ENCODE measurements at regions not wholly inside any gene's neighbourhood (a gene's known extent, or its start where the extent isn't known, plus 50 kb on each side); places are given as distances from the start of the nearest gene placed in this dataset.

DNA sequence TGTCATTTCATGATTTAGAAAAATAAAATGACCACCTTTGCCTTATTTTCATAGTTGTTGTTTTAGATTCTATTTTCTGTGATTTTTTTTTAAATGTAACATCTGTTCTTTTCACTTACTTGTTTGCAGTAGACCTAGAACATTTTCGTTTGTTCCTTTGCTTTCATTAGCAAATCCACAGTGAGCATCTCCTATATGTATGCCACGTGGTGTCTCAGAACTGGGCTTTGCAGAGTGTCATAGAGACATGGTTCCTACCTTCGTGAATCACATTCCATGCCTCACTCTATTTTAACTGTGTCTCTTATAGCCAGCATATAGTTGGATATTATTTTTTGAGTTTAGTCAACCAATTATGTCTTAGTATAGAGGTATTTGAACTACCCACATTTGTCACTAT, 118.2 kb downstream of the KLF13 start:
- POLR2A ChIA-PET: no interaction called here
- CTCF ChIA-PET: interaction anchor here (1.0 to 12.7 kb wide), 5 partner anchors 10 to 46 kb away, joined by 3 to 251 read pairs (median 4); no protein-coding TSS in a partner anchor
- DNase-seq (ENCODE audit: extremely low spot score): no peak
- TF ChIP-seq, protein P1, sequence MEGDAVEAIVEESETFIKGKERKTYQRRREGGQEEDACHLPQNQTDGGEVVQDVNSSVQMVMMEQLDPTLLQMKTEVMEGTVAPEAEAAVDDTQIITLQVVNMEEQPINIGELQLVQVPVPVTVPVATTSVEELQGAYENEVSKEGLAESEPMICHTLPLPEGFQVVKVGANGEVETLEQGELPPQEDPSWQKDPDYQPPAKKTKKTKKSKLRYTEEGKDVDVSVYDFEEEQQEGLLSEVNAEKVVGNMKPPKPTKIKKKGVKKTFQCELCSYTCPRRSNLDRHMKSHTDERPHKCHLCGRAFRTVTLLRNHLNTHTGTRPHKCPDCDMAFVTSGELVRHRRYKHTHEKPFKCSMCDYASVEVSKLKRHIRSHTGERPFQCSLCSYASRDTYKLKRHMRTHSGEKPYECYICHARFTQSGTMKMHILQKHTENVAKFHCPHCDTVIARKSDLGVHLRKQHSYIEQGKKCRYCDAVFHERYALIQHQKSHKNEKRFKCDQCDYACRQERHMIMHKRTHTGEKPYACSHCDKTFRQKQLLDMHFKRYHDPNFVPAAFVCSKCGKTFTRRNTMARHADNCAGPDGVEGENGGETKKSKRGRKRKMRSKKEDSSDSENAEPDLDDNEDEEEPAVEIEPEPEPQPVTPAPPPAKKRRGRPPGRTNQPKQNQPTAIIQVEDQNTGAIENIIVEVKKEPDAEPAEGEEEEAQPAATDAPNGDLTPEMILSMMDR (IDR thresholded peaks at IDR 0.05; ENCODE audit: control extremely low read depth, extremely low read depth, low read depth, missing control alignments): no peak

DNA sequence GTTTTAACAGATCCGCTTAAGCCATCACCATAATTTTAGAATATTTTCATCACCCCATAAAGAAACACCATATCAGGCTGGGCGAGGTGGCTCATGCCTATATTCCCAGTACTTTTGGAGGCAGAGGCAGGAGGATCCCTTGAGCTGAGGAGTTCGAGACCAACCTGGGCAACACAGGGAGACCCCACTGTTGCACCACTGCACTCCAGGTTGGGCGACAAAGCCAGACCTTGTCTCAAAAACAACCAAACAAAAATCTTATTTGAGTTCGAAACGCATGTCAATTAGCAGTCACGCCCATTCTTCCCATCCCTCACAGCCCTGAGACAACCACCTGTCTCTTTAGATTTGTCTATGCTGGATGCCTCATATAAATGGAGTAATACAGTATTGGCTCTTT, 119.9 kb downstream of the KLF13 start:
- ChIA-PET POLR2A (no interaction called here), CTCF (interaction anchor here (2.0 kb wide), 1 partner anchor 11 kb away, joined by 5 read pairs; no protein-coding TSS in a partner anchor)
- no peak for DNase-seq (ENCODE audit: extremely low spot score)
- TF ChIP-seq, protein P1 (IDR thresholded peaks at IDR 0.05; ENCODE audit: control extremely low read depth, extremely low read depth, low read depth, missing control alignments): no peak

DNA sequence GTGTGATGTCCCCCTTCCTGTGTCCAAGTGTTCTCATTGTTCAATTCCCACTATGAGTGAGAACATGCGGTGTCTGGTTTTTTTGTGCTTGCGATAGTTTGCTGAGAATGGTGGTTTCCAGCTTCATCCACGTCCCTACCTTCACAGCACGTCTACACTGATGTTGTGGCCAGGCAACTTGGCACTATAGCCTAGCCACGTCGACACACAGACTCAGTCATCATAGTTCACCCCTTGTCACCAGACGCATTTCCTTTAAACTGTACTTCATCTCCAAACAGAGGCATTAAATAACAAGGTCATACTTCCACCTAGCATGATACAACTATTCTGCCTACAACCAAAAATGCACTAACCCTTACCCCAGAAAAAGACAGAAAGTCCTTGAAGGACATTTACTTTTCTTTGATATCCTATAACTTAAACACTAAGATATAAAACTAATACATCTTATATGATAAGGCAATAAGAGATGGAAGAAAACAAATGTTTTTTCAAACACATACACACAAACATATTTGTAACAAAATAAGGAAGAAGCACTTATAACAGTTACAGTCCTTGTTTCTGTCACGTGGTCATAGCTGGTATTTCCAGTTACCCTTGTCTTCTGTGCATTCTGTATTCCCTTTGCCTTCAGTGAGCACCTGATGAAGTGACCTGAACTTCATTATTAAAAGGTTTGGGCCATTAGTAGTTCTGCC, 121.4 kb downstream of the KLF13 start:
- DNase-seq (ENCODE audit: extremely low spot score): no peak
- ChIA-PET POLR2A (no interaction called here), CTCF (interaction anchor here (1.0 to 1.3 kb wide), 3 partner anchors 10 to 40 kb away, joined by 4 to 7 read pairs (median 4); no protein-coding TSS in a partner anchor)
- TF ChIP-seq, protein P1 (IDR thresholded peaks at IDR 0.05; ENCODE audit: control extremely low read depth, extremely low read depth, low read depth, missing control alignments): no peak

DNA sequence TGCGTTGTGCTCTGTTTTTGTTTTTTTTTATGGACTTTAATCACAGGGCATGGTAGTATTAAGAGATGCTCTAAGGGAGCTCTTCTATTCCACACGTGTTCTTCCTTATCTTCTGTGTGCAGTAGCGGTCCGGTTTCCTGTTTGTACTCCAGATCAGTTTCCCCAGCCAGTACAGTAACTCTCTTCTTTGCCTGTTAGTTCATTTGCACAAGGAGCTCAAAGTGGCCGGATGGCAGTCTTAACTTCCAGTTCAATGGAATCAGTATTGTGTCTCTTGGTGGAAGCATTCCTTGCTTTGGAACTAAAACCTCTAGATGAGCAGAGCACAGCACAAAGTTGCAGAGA, 122.0 kb downstream of the KLF13 start:
- DNase-seq (ENCODE audit: extremely low spot score): no peak
- ChIA-PET CTCF (interaction anchor here (1.0 to 1.3 kb wide), 3 partner anchors 11 to 40 kb away, joined by 4 to 7 read pairs (median 4); no protein-coding TSS in a partner anchor), POLR2A (no interaction called here)
- TF ChIP-seq, protein P1 (IDR thresholded peaks at IDR 0.05; ENCODE audit: control extremely low read depth, extremely low read depth, low read depth, missing control alignments): no peak

DNA sequence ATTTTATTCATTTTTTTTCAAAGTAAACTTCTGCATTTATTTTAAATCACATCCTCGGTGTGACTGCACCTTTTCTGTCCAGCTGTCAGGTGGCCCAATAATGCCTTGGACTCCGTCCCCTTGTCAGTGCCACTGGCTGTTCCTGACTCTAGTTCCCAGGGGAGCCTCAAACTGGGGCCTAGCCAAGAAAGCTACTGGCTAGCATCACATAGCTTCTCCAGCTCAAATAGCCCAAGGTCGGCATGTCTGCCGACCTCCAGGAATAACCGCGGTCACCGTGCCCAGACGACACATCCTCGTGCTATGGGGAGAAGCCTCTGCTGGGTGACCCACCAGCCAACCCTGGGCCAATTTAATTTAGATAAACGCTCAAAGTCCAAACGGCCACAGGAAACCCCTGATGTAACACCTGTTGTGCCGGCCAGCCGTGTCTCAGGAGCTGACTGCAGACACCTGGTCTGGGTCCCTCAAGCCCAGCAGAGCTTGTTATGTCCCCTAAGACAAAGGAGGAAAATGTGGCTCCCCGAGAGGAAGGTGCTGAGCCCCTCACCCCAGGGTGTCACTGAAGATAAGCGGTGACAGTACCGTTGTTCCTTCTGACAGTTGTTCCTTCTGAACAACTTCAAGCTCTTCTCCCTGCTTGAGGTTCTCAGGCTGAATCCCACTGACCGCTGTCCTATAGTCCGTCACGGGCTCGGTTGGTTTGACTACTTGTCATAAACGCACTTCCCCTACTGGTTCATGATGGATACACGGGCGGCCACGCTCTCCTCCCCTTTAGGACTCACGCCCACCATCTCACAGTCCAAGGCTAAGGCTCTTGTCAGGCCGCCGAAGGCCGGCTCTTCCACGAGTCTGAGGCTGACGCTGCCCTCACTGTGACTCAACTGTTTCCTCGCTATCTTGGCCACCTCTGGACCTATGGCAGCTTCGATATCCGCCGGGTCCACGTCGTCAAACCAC, 126.2 kb downstream of the KLF13 start:
- ChIA-PET CTCF (interaction anchor here (1.0 kb wide), 1 partner anchor 15 kb away, joined by 3 read pairs; no protein-coding TSS in a partner anchor), POLR2A (no interaction called here)
- DNase-seq (ENCODE audit: extremely low spot score): no peak
- TF ChIP-seq, protein P1 (IDR thresholded peaks at IDR 0.05; ENCODE audit: control extremely low read depth, extremely low read depth, low read depth, missing control alignments): no peak

DNA sequence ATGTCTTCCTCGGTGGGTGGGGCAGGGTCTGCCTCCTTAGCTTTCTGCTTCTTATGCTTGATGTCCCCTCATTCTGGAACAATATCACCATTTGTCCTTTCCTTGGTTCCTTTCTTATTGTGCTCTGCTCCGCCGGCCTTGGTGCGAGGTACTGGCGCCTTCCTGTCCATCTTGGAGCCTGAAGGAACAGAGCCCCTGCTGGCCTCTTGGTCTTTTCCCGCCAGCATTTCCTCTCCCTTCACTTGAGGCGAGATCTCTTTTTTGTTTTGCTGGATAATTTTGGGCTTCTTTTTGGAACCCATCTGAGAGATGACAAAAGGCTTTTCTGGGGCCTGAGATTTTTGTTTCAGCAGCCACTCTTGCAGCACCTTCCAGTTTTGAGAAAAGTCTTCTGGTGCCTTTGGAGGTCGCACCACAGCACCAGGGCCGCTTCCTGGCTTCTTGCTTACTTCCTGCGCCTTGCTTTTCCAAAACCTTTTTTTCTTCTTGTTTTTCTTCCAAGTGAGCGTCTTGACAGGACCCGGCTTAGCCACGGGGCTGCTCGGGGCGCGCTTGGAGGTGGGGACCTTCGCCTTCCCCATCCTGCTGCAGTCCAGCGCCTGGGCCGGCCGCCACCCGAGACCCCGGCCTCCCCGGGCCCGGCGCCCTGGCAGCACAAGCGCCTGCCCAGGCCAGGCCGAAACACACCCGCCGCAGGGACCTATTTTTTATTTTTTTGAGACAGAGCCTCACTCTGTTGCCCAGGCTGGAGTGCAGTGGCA, 127.1 kb downstream of the KLF13 start:
- TF ChIP-seq, protein P1 (IDR thresholded peaks at IDR 0.05; ENCODE audit: control extremely low read depth, extremely low read depth, low read depth, missing control alignments): no peak
- ChIA-PET CTCF (interaction anchor here (0.8 kb wide), 1 partner anchor 11 kb away, joined by 3 read pairs; no protein-coding TSS in a partner anchor), POLR2A (no interaction called here)
- no peak for DNase-seq (ENCODE audit: extremely low spot score)

All from GM10248 (cell line).